GM12874 (cell line): ENCODE measurements at regions not wholly inside any gene's neighbourhood (a gene's known extent, or its start where the extent isn't known, plus 50 kb on each side); places are given as distances from the start of the nearest gene placed in this dataset.

Experiments
- TF ChIP-seq, protein P1 (sequence below): IDR thresholded peaks from 2 replicates; pipeline ENCODE4 v1.5.1; 2011; ENCODE audit warnings: low read depth, mild to moderate bottlenecking, control low read depth, low read length, moderate library complexity; ENCODE audit not compliant: insufficient read depth

GRCh38 chr1:30138891-30139290 is 584.5 kb downstream of the MATN1 start:
- TF ChIP-seq, protein P1, sequence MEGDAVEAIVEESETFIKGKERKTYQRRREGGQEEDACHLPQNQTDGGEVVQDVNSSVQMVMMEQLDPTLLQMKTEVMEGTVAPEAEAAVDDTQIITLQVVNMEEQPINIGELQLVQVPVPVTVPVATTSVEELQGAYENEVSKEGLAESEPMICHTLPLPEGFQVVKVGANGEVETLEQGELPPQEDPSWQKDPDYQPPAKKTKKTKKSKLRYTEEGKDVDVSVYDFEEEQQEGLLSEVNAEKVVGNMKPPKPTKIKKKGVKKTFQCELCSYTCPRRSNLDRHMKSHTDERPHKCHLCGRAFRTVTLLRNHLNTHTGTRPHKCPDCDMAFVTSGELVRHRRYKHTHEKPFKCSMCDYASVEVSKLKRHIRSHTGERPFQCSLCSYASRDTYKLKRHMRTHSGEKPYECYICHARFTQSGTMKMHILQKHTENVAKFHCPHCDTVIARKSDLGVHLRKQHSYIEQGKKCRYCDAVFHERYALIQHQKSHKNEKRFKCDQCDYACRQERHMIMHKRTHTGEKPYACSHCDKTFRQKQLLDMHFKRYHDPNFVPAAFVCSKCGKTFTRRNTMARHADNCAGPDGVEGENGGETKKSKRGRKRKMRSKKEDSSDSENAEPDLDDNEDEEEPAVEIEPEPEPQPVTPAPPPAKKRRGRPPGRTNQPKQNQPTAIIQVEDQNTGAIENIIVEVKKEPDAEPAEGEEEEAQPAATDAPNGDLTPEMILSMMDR: no peak

DNA sequence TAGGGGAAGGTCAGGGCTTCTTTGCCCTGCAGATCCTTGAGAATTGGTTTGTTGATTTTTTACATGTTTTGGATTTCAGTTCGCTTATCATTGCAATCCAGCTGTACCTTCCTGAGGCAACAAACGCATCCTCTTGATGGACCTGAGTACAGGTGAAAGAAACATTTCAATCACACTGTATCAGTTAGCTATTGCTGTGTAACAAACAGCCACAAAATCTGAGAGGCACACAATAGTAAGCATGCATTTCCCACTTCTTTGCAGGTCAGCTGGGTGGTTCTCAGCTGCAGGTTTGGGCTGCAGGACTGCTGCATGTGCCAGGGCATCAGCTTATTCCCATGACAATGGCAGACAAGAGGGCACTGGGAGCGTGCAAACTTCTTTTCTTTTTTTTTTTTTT is 586.4 kb downstream of the MATN1 start:
- TF ChIP-seq, protein P1: no peak

GRCh38 chr1:30135698-30136097 is 587.7 kb downstream of the MATN1 start:
- TF ChIP-seq, protein P1: no peak

GRCh38 chr1:30134466-30135217 is 588.7 kb downstream of the MATN1 start:
- TF ChIP-seq, protein P1: no peak

GRCh38 chr1:30133414-30134055 is 589.9 kb downstream of the MATN1 start:
- TF ChIP-seq, protein P1: no peak

DNA sequence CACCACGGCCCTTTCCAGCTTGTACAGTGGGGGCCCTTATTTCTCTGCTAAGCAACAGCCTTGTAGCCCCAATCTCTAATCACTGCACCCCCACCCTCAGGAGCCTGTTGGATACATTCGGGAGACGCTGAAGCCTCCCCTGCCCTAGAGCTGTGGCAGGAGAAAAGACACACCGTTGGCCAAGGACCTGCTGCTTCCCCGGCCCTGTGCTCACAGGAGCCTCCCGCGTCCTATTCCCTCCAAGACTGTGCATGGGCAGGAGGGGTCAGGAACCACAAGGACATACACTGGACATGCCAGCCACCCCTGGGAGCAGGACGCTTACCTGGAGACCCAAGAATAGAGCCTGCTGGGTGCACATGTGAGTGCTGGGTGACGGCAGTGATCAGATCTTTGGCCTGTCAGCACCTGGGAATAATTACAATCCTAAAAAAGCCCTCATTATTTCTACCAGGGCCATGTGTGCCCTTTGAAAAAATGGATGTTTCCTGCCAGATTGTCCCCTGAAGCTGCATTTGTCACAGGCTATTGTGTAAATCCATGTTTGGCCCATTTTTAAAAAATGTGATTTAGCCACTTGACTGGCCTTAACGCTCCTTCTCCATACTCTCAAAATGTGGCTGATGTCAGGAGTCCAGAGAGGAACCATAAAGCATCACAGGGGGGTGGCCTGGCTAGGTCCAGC is 590.6 kb downstream of the MATN1 start:
- TF ChIP-seq, protein P1: no peak

- TF ChIP-seq, protein P1: no peak
Observed at GRCh38 chr1:30130099-30130498, 593.3 kb downstream of the MATN1 start.
